SK-N-SH (cell line): ENCODE measurements at regions not wholly inside any gene's neighbourhood (a gene's known extent, or its start where the extent isn't known, plus 50 kb on each side); places are given as distances from the start of the nearest gene placed in this dataset.

Experiments used
- CTCF ChIA-PET: fragments of 300-600, 350-600 bp; formaldehyde crosslinking; extraction: SDS; loops from one replicate; lab custom pipeline; 2021; lab: Yijun Ruan, JAX
- POLR2A ChIA-PET: fragments of 350-600 bp; sonication (Branson Sonifier 250); formaldehyde crosslinking; extraction: SDS; loops from one replicate; lab custom pipeline; 2020; ENCODE audit warnings: antibody characterized with exemption, inconsistent platforms; lab: Yijun Ruan, JAX
- DNase-seq: peaks from one replicate; pipeline ENCODE4 v3.0.0; 2012
- H2AFZ ChIP-seq: fragments of 200-600 bp; sonication (generic); 2 replicates; pipeline ENCODE4 v1.8.1; 2016; ENCODE audit warnings: antibody characterized with exemption, mild to moderate bottlenecking, low read depth
- H3F3A ChIP-seq: fragments of 200-600 bp; sonication (generic); replicated peaks from 2 replicates; pipeline ENCODE3; 2016; ENCODE audit warnings: antibody characterized with exemption, mild to moderate bottlenecking; ENCODE audit not compliant: insufficient read depth
- H3K27ac ChIP-seq, 2 experiments: fragments of 200-500 bp in 1 of 2; fragments of 200-600 bp in 1 of 2; sonication (Bioruptor generic) in 1 of 2; sonication (generic), shearing (Covaris generic) in 1 of 2; 2 replicates each; pipeline versions ENCODE4 v1.5.1 to v1.6.1; 2014 to 2016; ENCODE audit warnings: low read depth in 2 of 2, inconsistent platforms in 1 of 2, low read length in 1 of 2, mild to moderate bottlenecking in 1 of 2, mixed read lengths in 1 of 2
- H3K27me3 ChIP-seq: fragments of 200-600 bp; sonication (generic), shearing (Covaris generic); 2 replicates; pipeline ENCODE4 v1.6.1; 2016; ENCODE audit warnings: mixed run types; ENCODE audit not compliant: insufficient read depth
- H3K36me3 ChIP-seq, 2 experiments: fragments of 200-500 bp in 1 of 2; fragments of 200-600 bp in 1 of 2; sonication (Bioruptor generic) in 1 of 2; sonication (generic) in 1 of 2; replicated peaks in 1 of 2; 2 replicates each; pipeline versions ENCODE3 to v1.5.1; 2014 to 2016; ENCODE audit warnings: low read length in 1 of 2, mild to moderate bottlenecking in 1 of 2; ENCODE audit not compliant: insufficient read depth in 2 of 2, control insufficient read depth in 1 of 2
- H3K4me1 ChIP-seq, 2 experiments: fragments of 200-500 bp in 1 of 2; fragments of 200-600 bp in 1 of 2; sonication (Bioruptor generic) in 1 of 2; sonication (generic), shearing (Covaris generic) in 1 of 2; 2 replicates each; pipeline versions ENCODE4 v1.5.1 to v1.6.1; 2014 to 2016; ENCODE audit warnings: low read depth in 1 of 2, low read length in 1 of 2, mixed run types in 1 of 2; ENCODE audit not compliant: insufficient read depth in 2 of 2, control insufficient read depth in 1 of 2
- H3K4me2 ChIP-seq: fragments of 200-600 bp; sonication (generic), shearing (Covaris generic); 2 replicates; pipeline ENCODE4 v1.6.1; 2017; ENCODE audit warnings: mixed run types
- H3K4me3 ChIP-seq, 2 experiments: fragments of 200-500 bp in 1 of 2; fragments of 200-600 bp in 1 of 2; sonication (Bioruptor generic) in 1 of 2; sonication (generic), shearing (Covaris generic) in 1 of 2; 2 replicates each; pipeline versions ENCODE4 v1.5.1 to v1.8.1; 2014 to 2016; ENCODE audit warnings: low read depth in 2 of 2, inconsistent platforms in 1 of 2, low read length in 1 of 2, mild to moderate bottlenecking in 1 of 2, mixed read lengths in 1 of 2, moderate library complexity in 1 of 2
- H3K79me2 ChIP-seq: fragments of 200-600 bp; sonication (generic); 2 replicates; pipeline ENCODE4 v1.8.1; 2017; ENCODE audit warnings: mild to moderate bottlenecking; ENCODE audit not compliant: insufficient read depth
- H3K9ac ChIP-seq: fragments of 200-600 bp; sonication (generic); 2 replicates; pipeline ENCODE4 v1.6.1; 2017; ENCODE audit warnings: mixed run types
- H3K9me2 ChIP-seq: fragments of 200-600 bp; sonication (generic); 2 replicates; pipeline ENCODE4 v1.6.1; 2017; ENCODE audit warnings: mixed run types
- H3K9me3 ChIP-seq: fragments of 200-600 bp; sonication (generic); 2 replicates; pipeline ENCODE4 v1.6.1; 2017; ENCODE audit warnings: mixed run types, mild to moderate bottlenecking, moderate library complexity
- H4K20me1 ChIP-seq: fragments of 200-600 bp; sonication (generic); 2 replicates; pipeline ENCODE4 v1.6.1; 2017; ENCODE audit warnings: mild to moderate bottlenecking, mixed run types; ENCODE audit not compliant: insufficient read depth
- CHD2 ChIP-seq: fragments of 150-350 bp; IDR thresholded peaks from 2 replicates; pipeline ENCODE4 v1.6.1; 2018; ENCODE audit warnings: low read length; ENCODE audit not compliant: partially characterized antibody
- CTCF ChIP-seq: fragments of 200-600 bp; sonication (generic); IDR thresholded peaks from 2 replicates; pipeline ENCODE4 v1.6.1; 2017; ENCODE audit warnings: antibody characterized with exemption, mild to moderate bottlenecking, moderate library complexity
- FOSL2 ChIP-seq: IDR thresholded peaks from 2 replicates; pipeline ENCODE4 v1.4.0; 2012; ENCODE audit warnings: low read depth, mild to moderate bottlenecking, moderate library complexity, borderline replicate concordance
- FOXJ3 ChIP-seq: sonication (generic); formaldehyde crosslinking; IDR thresholded peaks from 2 replicates; pipeline ENCODE4 v1.5.1; 2020; ENCODE audit warnings: mild to moderate bottlenecking, missing genetic modification reagents
- GABPA ChIP-seq: IDR thresholded peaks from 2 replicates; pipeline ENCODE4 v1.4.0; 2012; ENCODE audit warnings: low read depth, mild to moderate bottlenecking
- MAX ChIP-seq: IDR thresholded peaks from 2 replicates; pipeline ENCODE4 v1.4.0; 2012; ENCODE audit warnings: low read depth
- MEF2A ChIP-seq: IDR thresholded peaks from 2 replicates; pipeline ENCODE4 v1.4.0; 2012; ENCODE audit warnings: low read depth, borderline replicate concordance
- MXI1 ChIP-seq: IDR thresholded peaks from 2 replicates; pipeline ENCODE4 v1.6.1; 2012; ENCODE audit warnings: mild to moderate bottlenecking, low read depth, low read length, improper control_type of control experiment
- RAD21 ChIP-seq: IDR thresholded peaks from 2 replicates; pipeline ENCODE4 v1.6.1; 2012; ENCODE audit warnings: mild to moderate bottlenecking, low read length
- REST ChIP-seq: IDR thresholded peaks from 2 replicates; pipeline ENCODE4 v1.6.1; 2012; ENCODE audit warnings: mild to moderate bottlenecking, low read depth, low read length, moderate library complexity
- RFX5 ChIP-seq: IDR thresholded peaks from 2 replicates; pipeline ENCODE4 v1.6.1; 2012; ENCODE audit warnings: mild to moderate bottlenecking, improper control_type of control experiment, low read length
- SMC3 ChIP-seq: IDR thresholded peaks from 2 replicates; pipeline ENCODE4 v1.6.1; 2012; ENCODE audit warnings: low read depth, low read length, improper control_type of control experiment
- TAF1 ChIP-seq: IDR thresholded peaks from 2 replicates; pipeline ENCODE4 v1.6.1; 2012; ENCODE audit warnings: low read depth, mild to moderate bottlenecking, low read length, moderate library complexity, borderline replicate concordance
- TCF12 ChIP-seq: IDR thresholded peaks from 2 replicates; pipeline ENCODE4 v1.4.0; 2012
- YY1 ChIP-seq: IDR thresholded peaks from 2 replicates; pipeline ENCODE4 v1.4.0; 2012; ENCODE audit warnings: low read depth, mild to moderate bottlenecking
- WGBS: methylation state at CpG from one replicate; pipeline ENCODE4 v1.1.6; 2017; ENCODE audit warnings: low lambda C conversion rate; 5-methylcytosine and 5-hydroxymethylcytosine counted together

GRCh38 chr10:69716711-69717560 lies 84.8 kb upstream of the COL13A1 start:
- ChIA-PET POLR2A (no interaction called here), CTCF (interaction anchor here (0.5 to 19.0 kb wide), 59 partner anchors 9 to 399 kb away, joined by 3 to 571 read pairs (median 4); partner anchors contain the start of gene COL13A1)
- Histone ChIP-seq H3K9me2 (no peaks in the 10 kb centered on the region), H3K4me1 (no peaks in the 10 kb centered on the region; a peak in 1 of 4 replicates), H3K4me3 (no peak overlapping the region; a peak in 1 of 4 replicates), H3K27ac (no peak overlapping the region), H3K36me3 (no peaks in the 10 kb centered on the region), H4K20me1 (no peaks in the 10 kb centered on the region), H3K9me3 (no peaks in the 10 kb centered on the region), H2AFZ (no peak overlapping the region), H3K27me3 (peaks cover 7% of the 10 kb centered on the region; the same call in 1 of the 2 replicates), H3K79me2 (no peaks in the 10 kb centered on the region), H3F3A (peaks cover 7% of the 10 kb centered on the region), H3K9ac (no peak overlapping the region), H3K4me2 (no peak overlapping the region)
- TF ChIP-seq CTCF (peak; percentile 77), FOSL2 (no peak), RAD21 (peak; percentile 93), SMC3 (peak; percentile 79)
- WGBS: 65% methylated on average over 16 of the region's 19 CpGs
- DNase-seq: peak; percentile 84

GRCh38 chr10:69718951-69719350 lies 82.8 kb upstream of the COL13A1 start:
- peaks cover 7% of the 10 kb centered on the region for H3F3A ChIP-seq

More at GRCh38 chr10:69718951-69719350, 82.8 kb upstream of the COL13A1 start:
- H2AFZ ChIP-seq: no peak overlapping the region
- H3K27me3 ChIP-seq: no peaks in the 10 kb centered on the region
- H3K9me2 ChIP-seq: no peaks in the 10 kb centered on the region
- no peak overlapping the region for H3K4me2 ChIP-seq
- H3K4me1 ChIP-seq: no peaks in the 10 kb centered on the region; a peak in 1 of 4 replicates
- 60% methylated on average over 4 of the region's 4 CpGs for WGBS
- H4K20me1 ChIP-seq: no peaks in the 10 kb centered on the region
- H3K9ac ChIP-seq: no peak overlapping the region
- H3K79me2 ChIP-seq: no peaks in the 10 kb centered on the region
- no peaks in the 10 kb centered on the region for H3K36me3 ChIP-seq
- no peak for TF ChIP-seq RFX5
- TF ChIP-seq CHD2: no peak
- no peak for TF ChIP-seq TAF1
- no peak for TF ChIP-seq YY1
- TF ChIP-seq REST: no peak
- no peak for TF ChIP-seq TCF12
- TF ChIP-seq SMC3: no peak
- TF ChIP-seq FOSL2: no peak
- TF ChIP-seq MXI1: no peak
- TF ChIP-seq MEF2A: no peak
- no peak for TF ChIP-seq MAX
- no peak for TF ChIP-seq CTCF
- TF ChIP-seq GABPA: no peak
- TF ChIP-seq FOXJ3 (CRISPR knock-in tag): no peak
- TF ChIP-seq, all 33 proteins: peak for 0
- ChIA-PET POLR2A (no interaction called here), CTCF (interaction anchor here (0.6 to 19.0 kb wide), 8 partner anchors 10 to 203 kb away, joined by 3 to 571 read pairs (median 4); partner anchors contain the start of gene FAM241B)
- no peaks in the 10 kb centered on the region for H3K9me3 ChIP-seq
- no peak overlapping the region for H3K27ac ChIP-seq
- no peak for DNase-seq
- H3K4me3 ChIP-seq: no peak overlapping the region
